WI38 (cell line): ENCODE measurements at regions not wholly inside any gene's neighbourhood (a gene's known extent, or its start where the extent isn't known, plus 50 kb on each side); places are given as distances from the start of the nearest gene placed in this dataset.

Experiments used
- H3K4me3 ChIP-seq: 2 replicates; pipeline ENCODE4 v1.5.1; 2011; ENCODE audit warnings: low read depth, mild to moderate bottlenecking, control low read depth, low read length
- TF ChIP-seq, protein P1 (sequence below): IDR thresholded peaks from 2 replicates; pipeline ENCODE4 v1.5.1; 2012; ENCODE audit warnings: low read depth, mild to moderate bottlenecking, control low read depth, low read length

DNA sequence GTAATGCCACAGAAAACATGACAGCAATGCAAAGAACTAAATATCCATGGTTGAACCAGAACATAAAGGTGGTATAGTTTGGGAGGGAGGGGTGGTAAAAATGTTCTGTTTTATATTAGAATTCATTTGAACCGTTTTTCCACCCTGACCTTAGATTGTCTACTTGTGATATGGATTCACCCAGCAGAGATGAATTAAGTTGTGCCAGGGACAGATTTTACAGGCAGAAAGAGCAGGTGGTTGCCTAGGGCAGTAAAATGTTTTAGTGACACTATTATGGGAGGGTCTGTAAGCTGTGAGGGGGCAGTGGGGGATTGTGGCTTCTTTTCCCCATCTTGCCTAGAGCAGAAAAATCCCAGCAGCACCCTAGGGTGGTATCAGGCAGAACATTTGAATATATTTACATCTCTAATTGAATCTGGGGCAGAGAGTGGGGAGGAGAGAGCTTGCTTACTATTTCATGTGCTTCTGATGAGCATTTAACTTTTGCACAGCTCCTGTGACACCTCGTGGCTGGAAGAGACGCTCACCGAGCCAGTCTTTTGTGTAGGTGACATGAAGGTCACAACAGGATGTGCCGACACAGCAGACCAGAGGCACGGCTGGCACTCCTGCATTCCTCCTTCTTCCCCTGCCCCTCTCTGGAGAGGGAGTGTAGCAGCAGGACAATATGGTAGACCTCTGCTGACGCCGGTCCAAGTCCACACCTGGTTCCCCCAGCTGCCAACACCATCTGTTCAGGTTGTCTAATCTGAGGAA is 452.3 kb downstream of the IRS2 start:
- H3K4me3 ChIP-seq = no peak overlapping the region
- TF ChIP-seq, protein P1, sequence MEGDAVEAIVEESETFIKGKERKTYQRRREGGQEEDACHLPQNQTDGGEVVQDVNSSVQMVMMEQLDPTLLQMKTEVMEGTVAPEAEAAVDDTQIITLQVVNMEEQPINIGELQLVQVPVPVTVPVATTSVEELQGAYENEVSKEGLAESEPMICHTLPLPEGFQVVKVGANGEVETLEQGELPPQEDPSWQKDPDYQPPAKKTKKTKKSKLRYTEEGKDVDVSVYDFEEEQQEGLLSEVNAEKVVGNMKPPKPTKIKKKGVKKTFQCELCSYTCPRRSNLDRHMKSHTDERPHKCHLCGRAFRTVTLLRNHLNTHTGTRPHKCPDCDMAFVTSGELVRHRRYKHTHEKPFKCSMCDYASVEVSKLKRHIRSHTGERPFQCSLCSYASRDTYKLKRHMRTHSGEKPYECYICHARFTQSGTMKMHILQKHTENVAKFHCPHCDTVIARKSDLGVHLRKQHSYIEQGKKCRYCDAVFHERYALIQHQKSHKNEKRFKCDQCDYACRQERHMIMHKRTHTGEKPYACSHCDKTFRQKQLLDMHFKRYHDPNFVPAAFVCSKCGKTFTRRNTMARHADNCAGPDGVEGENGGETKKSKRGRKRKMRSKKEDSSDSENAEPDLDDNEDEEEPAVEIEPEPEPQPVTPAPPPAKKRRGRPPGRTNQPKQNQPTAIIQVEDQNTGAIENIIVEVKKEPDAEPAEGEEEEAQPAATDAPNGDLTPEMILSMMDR = no peak

DNA sequence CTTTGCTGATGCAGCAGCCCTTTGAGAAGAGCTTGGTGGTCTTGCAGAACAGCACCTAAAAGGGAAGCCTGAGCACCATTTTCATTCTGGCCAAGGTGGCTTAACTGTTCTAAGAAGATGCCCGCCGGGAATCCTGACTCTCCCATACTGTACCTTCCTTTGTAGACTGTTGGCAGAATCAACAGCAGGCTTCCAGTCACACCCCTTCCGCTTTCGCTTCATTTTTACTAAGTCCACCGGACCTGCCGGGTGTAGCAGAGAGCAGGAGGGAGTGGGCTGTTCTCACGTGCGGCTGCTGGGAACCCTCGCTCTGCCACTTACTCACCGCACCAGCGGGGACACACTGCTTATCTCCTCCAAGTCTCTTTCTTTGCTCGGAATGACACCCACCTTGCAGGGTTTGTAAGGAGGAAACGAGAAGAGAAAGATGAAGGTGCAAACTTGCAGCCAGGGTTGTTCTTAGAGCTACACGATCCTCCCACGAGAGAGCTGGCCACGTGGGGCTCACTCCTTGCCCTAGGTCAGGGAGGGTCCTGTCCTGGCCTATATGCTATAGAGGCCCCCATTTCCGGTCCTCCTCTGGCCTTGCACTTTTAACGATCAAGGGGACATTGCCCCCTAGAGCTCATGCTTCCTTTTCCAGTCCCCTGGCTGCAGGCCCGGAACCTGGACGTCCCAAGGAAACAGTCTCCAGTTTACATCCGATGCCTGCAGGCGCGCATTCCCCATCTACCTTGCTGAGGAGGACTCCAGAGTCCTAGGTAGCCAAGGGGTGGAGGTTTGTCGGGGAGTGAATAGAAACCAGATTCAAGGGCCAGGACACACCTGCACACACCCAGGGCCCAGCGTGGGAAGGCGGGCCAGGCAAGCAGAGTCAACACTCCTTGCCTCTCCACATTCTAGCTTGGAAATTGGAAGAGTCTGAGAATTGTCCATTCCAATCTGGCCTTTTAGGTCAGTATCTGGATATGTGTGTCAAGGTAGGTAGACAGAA is 453.6 kb downstream of the IRS2 start:
- TF ChIP-seq, protein P1 = no peak
- H3K4me3 ChIP-seq = no peak overlapping the region

- no peak overlapping the region for H3K4me3 ChIP-seq
- TF ChIP-seq, protein P1 = no peak
These were observed 454.5 kb downstream of the IRS2 start for GRCh38 chr13:109331898-109332297.

- H3K4me3 ChIP-seq = no peak overlapping the region
- TF ChIP-seq, protein P1 = no peak
These were observed 455.4 kb downstream of the IRS2 start for GRCh38 chr13:109331011-109331433.

DNA sequence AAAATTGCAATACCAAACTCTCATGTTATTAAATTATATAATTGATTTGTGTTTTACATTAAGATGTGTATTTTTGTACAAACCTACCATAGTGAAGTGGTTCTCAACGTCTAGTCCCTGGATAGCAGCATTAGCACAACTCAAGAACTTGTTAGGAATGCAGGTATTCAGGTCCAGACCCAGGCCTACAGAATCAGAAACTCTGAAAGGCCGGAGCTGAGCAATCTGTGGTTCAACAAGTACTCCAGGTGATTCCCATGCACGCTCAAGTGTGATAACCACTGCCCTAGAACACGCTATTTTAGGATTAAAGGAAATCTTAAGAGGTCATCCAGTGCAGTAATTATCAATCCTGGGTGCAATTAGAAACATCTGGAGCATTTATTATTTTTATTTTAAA is 456.3 kb downstream of the IRS2 start:
- H3K4me3 ChIP-seq = no peak overlapping the region
- TF ChIP-seq, protein P1 = no peak

DNA sequence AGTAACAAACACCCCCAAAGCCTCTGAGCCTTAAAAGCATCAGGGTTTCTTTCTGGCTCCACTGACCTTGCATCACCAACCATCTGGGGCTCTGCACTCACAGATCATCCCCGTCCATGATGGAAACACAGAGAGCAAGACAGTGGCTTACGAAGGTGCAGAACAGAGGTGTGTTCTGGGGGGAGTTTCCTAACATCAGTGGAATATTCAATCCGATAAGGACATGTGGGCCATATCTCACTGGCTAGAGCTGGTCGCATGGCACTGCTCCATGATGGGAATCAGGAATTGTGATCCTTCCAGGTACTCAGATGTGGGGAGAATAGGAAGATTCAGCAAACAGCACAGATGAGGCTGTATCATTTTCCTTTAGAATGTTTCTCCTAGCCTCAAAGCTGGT is 457.2 kb downstream of the IRS2 start:
- TF ChIP-seq, protein P1 = no peak
- H3K4me3 ChIP-seq = no peak overlapping the region

GRCh38 chr13:109326601-109327000 is 459.8 kb downstream of the IRS2 start:
- TF ChIP-seq, protein P1 = no peak
- no peak overlapping the region for H3K4me3 ChIP-seq
